Activated effector memory CD4-positive, alpha-beta T cell treated with anti-CD3 and anti-CD28 coated beads, Interleukin-2, amount 50 U/mL, for 16 hours (primary cell): ENCODE measurements at regions not wholly inside any gene's neighbourhood (a gene's known extent, or its start where the extent isn't known, plus 50 kb on each side); places are given as distances from the start of the nearest gene placed in this dataset.

Experiments used
- DNase-seq: peaks from one replicate; pipeline ENCODE4 v3.0.0-alpha.2; 2020

DNA sequence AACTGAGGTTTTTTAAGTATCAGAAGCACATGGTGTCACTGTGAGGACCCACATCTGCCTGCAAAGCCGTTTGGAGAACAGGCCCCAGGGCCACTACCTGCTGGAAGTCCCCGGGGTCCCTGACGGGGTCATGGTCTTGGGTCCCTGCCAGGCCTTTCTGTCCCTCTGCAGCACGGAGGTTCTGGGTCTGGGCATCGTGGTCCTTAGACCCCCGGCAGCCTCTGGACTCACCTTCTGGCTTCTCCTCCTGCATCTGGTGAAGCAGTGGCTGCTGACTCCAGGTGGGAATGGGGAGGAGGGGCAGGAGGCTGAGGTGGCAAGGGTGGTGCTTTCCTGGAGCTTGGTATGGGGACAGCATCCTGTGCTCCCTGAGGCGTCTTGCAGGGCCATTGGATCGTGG, 198.6 kb downstream of the TEX29 start:
- DNase-seq = no peak

- DNase-seq = no peak
These were observed 199.2 kb downstream of the TEX29 start for GRCh38 chr13:111519490-111520170.

GRCh38 chr13:111521030-111521429, 200.6 kb downstream of the TEX29 start:
- DNase-seq = no peak

DNA sequence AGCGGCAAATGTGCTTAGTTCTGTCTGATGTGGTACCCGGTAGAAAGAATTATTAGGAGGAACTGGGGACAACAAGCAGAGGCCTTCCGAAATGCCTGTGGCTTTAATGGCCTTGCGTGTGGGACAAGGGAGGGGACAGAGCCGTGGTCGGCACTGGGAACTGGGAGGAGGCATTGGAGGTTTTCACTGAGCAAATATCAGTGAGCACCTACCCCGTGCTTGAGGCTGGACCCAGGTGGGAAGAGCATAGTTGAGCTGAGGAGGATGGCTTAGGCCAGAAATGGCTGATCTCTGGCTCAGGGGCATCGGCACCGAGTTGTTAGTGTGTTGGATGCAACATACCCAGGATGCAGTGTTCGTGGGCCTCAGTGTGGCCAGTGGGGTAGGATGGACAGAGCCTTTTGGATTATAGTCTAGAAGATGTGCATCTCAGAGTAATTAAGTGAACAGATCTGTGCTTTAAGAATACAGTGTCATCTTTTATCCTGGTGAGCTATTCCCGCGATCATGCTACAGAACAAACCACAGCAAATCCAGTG, 201.3 kb downstream of the TEX29 start:
- no peak for DNase-seq

- no peak for DNase-seq
These were observed 205.1 kb downstream of the TEX29 start for GRCh38 chr13:111525320-111526118.

GRCh38 chr13:111526922-111527321, 206.5 kb downstream of the TEX29 start:
- no peak for DNase-seq

DNA sequence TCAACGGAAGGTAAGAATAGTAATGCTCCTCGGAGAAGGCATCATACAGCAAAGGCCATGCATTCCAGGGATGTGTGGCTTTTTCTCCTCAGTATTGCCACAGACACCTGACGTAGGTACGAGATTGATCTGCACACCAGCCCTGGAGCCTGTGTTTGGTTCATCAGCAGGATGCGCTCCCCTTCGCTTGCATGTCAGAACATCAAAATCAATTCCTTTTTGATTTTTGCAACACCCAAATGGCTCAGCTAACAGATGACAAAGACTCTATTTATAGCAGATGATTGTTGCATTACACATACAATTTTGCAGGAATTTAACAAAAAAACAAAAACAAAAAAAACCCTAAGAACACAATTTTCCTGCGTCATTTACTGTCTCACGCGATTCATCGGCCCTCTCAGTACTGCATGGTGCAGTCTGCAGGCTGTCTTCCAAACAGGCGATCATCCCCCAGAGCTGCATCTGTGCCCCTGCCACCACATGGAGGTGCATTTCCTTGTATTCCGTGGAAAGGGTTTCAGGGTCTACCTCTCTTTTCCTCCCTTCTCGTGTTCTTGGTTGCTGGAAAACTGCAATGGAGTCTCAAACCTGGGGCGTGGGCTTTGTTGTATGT, 207.3 kb downstream of the TEX29 start:
- no peak for DNase-seq

DNA sequence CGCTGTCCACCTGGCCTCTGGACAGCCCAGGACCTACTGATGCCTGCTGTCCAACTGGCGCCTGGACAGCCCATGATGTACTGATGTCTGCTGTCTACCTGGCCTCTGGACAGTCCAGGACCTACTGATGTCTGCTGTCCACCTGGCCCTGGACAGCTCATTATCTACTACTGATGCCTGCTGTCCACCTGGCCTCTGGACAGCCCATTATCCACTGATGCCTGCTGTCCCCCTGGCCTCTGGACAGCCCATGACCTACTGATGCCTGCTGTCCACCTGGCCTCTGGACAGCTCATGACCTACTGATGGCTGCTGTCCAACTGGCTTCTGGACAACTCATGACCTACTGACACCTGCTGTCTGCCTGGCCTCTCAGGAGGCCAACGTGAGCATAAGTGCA, 208.1 kb downstream of the TEX29 start:
- DNase-seq = no peak

GRCh38 chr13:111530137-111530870, 209.9 kb downstream of the TEX29 start:
- DNase-seq = no peak

- DNase-seq = peak; percentile 17
These were observed 211.1 kb downstream of the TEX29 start for GRCh38 chr13:111531505-111531904.

GRCh38 chr13:111532111-111532510, 211.7 kb downstream of the TEX29 start:
- no peak for DNase-seq

DNA sequence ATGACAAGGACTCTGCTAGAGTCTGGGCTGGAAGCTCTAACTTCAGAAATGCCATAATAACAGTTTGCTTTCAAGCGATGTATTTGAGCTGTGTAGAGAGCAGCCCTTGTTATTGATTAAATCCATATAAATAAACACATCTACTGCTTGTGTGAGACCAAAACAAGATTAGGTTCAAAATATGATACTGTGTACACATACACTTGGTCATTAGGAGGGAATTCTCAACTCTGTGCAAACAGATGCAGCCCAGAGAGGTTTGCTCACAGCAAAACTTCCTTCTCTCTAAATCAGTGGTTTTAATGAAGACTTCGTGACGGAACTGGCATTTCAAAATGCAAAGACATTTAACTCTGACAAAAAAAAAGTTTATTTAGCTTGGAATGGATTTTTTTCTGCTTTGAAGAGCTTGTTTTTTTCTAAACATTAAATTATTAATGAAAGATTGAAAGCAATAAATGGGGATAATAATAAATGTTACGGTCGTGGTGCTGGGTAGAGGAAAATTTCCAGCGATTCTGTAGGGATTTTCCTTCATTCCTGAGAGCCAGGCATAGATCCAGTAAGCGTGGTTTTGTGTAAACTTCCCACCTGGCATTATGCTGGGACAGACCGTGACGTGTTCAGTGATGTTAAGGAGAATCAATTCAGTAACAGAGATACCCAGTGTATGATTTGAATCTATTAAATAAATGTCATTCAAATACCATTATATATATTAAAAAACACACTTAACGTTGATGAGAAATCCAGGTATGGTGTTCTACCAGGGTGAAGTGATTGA, 213.7 kb downstream of the TEX29 start:
- DNase-seq = no peak

- DNase-seq = no peak
These were observed 214.5 kb downstream of the TEX29 start for GRCh38 chr13:111534751-111535522.

GRCh38 chr13:111535523-111535811, 215.0 kb downstream of the TEX29 start:
- DNase-seq = no peak

DNA sequence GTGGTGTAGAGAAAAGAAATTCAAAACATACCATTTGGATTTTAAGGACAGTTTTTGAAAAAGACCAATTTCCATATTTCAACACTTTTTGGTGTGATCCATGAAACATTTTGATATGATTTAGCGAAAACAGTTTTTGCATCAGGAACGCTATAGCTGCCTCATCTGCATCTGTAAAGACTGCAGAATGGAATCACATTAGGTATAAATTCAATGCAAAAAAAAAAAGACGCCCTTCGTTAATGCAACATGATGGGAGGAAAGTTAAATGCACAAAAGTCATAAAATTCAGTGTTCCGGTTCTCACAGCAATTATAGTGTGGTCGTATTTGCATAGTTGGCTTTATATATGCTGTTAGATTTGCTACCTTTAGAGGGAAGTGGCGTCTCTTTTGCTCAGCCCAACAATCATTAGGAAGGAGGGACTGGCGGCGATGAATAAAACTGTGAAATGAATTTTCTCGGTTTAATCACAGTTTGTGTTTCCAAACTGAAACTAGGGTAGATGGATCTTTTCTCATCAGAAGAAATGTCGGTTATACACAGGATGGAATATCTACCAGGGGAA, 215.7 kb downstream of the TEX29 start:
- DNase-seq = no peak

DNA sequence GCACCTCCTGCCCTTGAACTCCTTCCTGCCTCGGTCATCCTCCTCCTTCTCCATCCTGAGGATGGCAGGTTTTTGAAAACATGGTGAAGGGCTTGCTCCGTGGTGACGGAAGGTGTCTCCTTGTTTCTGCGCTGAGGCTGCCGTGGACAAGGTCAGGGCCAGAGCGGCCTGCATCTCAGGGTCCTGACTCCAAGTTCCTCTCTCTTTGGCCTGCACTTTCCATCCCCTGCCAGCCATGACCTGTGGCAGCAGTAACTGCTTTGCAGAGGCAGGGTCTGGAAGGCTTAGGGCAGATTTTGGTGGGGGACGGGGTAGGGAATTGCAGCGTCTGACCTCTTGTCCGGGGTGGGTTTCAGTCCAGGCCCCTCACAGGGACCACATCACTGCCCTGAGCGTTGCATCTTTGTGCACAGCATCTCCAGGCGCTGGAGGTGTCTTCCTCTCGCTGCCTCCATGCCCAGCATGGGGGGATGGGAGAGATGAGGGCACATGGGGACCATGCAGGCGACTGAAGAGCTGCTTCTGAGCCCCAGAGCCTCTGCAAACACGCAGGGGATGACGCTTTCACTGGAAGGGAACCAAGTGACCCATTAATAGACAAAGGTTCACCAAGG, 216.8 kb downstream of the TEX29 start:
- DNase-seq = no peak

DNA sequence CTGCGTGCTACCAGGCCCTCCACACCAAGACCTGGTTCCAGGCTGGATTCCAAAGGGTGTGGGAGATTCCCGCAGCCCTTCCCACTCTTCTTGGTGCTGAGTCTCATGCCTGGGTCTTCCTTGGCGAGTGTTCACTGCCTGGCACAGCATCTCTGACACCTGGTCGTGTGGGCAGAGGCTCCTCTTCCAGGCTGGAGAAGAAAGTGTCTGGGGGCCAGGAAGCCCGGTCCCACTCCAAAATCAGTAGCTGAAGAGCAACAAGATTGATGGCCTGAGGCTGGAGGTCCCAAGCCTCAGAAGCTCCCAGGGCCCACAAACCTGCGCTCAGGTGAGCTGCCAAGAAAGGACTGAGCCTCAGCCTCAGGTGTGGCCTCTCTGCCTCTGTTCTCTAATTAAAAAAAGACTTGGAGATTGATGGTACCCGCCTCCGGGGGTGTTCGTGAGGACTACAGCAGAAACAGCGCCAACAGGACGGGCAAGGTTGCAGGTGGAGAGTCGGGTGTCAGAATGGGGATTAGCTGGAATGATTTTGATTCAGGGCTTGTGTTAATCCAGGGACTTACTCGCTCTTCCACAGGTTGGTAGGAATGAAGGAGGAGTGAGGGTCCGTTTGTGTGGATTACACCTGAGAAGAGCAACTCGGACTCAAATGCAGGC, 217.5 kb downstream of the TEX29 start:
- no peak for DNase-seq

DNA sequence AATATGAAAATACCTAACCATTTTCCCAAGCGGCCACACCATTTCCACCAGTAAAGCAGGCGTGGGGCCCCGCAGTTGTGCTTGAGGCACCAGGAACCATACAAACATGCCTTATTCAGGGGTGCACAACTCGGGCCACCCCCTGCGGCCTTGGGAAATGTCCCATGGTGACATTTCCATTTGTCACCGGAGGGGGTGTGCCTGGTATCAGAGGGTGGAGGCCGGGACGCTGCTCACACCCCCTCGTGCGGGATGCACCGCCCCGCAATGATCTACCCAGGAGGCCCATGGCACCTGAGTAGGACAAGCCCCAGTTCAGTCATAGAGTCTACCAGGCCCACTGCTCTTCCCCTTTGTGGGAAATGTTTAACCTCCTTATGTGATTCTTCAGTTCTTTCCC, 218.8 kb downstream of the TEX29 start:
- no peak for DNase-seq

- DNase-seq = no peak
These were observed 219.5 kb downstream of the TEX29 start for GRCh38 chr13:111539791-111540446.

GRCh38 chr13:111540486-111540885, 220.0 kb downstream of the TEX29 start:
- DNase-seq = no peak
